K562 (cell line): ENCODE measurements at regions not wholly inside any gene's neighbourhood (a gene's known extent, or its start where the extent isn't known, plus 50 kb on each side); places are given as distances from the start of the nearest gene placed in this dataset.
"Not testable (repeated sequence)": the region's sequence is repeated elsewhere in the genome, so short reads cannot be mapped to it uniquely, and the experiment has no call there.

ENCODE experiments used
- ARID1B ChIP-seq: fragments of 450-650 bp; IDR thresholded peaks from 2 replicates; pipeline ENCODE4 v1.6.1; 2016; ENCODE audit warnings: antibody characterized with exemption, mild to moderate bottlenecking, inconsistent platforms
- ASH1L ChIP-seq: fragments of 450-650 bp; IDR thresholded peaks from 2 replicates; pipeline ENCODE4 v1.6.1; 2018; ENCODE audit warnings: borderline replicate concordance, mild to moderate bottlenecking, low read depth; ENCODE audit not compliant: partially characterized antibody
- ATF1 ChIP-seq, 2 experiments: fragments of 450-650 bp in 1 of 2; IDR thresholded peaks; 2 replicates each; pipeline ENCODE4 v1.6.1; 2016; ENCODE audit warnings: missing compliant biosample characterization in 1 of 2, missing genetic modification characterization in 1 of 2
- ATF7 ChIP-seq: fragments of 450-650 bp; IDR thresholded peaks from 2 replicates; pipeline ENCODE4 v1.7.1; 2014; ENCODE audit warnings: mild to moderate bottlenecking, moderate library complexity
- CBFA2T2 ChIP-seq: fragments of 450-650 bp; conservative IDR thresholded peaks from 2 replicates; pipeline ENCODE4 v1.6.1; 2017; ENCODE audit warnings: mild to moderate bottlenecking
- CBFA2T3 ChIP-seq: fragments of 450-650 bp; IDR thresholded peaks from 2 replicates; pipeline ENCODE4 v1.6.1; 2017
- CC2D1A ChIP-seq: fragments of 450-650 bp; IDR thresholded peaks from 2 replicates; pipeline ENCODE4 v1.6.1; 2017; ENCODE audit warnings: mild to moderate bottlenecking
- CTBP1 ChIP-seq: fragments of 450-650 bp; IDR thresholded peaks from 2 replicates; pipeline ENCODE4 v1.6.1; 2016; ENCODE audit warnings: borderline replicate concordance
- DPF2 ChIP-seq: fragments of 450-650 bp; IDR thresholded peaks from 2 replicates; pipeline ENCODE4 v1.6.1; 2016
- EP400 ChIP-seq: fragments of 450-650 bp; IDR thresholded peaks from 2 replicates; pipeline ENCODE4 v1.6.1; 2017; ENCODE audit warnings: antibody characterized with exemption, mild to moderate bottlenecking, moderate library complexity
- FOS ChIP-seq: IDR thresholded peaks from 3 replicates; pipeline ENCODE4 v1.6.1; 2011; ENCODE audit not compliant: insufficient read length; ENCODE audit errors: extremely low read depth
- FOSL1 ChIP-seq: fragments of 200-800 bp; sonication (Bioruptor generic); conservative IDR thresholded peaks from 2 replicates; pipeline ENCODE4 v1.6.1; 2016; ENCODE audit warnings: missing genetic modification characterization, missing compliant biosample characterization
- JUND ChIP-seq, 2 experiments: IDR thresholded peaks; 2 replicates in 1 of 2; 3 replicates in 1 of 2; pipeline ENCODE4 v1.6.1; 2011; ENCODE audit warnings: borderline replicate concordance in 2 of 2, low read depth in 2 of 2, low read length in 2 of 2, improper control_type of control experiment in 1 of 2, missing biosample characterization in 1 of 2, missing genetic modification characterization in 1 of 2, missing genetic modification reagents in 1 of 2
- MNT ChIP-seq, 2 experiments: fragments of 450-650 bp; conservative IDR thresholded peaks; 2 replicates each; pipeline ENCODE4 v1.6.1; 2017; ENCODE audit warnings: mild to moderate bottlenecking in 2 of 2, moderate library complexity in 2 of 2
- NFIC ChIP-seq: fragments of 450-650 bp; IDR thresholded peaks from 2 replicates; pipeline ENCODE4 v1.6.1; 2017; ENCODE audit warnings: mild to moderate bottlenecking, inconsistent platforms
- NFYB ChIP-seq: IDR thresholded peaks from 2 replicates; pipeline ENCODE4 v1.6.1; 2011; ENCODE audit warnings: mild to moderate bottlenecking, moderate library complexity; ENCODE audit not compliant: insufficient read length; ENCODE audit errors: extremely low read depth
- NRF1 ChIP-seq, 2 experiments: fragments of 450-650 bp; IDR thresholded peaks in 1 of 2; conservative IDR thresholded peaks in 1 of 2; 2 replicates each; pipeline ENCODE4 v1.6.1; 2014; ENCODE audit warnings: mild to moderate bottlenecking in 2 of 2
- POLR2A ChIP-seq: fragments of 450-650 bp; conservative IDR thresholded peaks from 2 replicates; pipeline ENCODE4 v1.6.1; 2016
- RBFOX2 ChIP-seq: fragments of 200-400 bp; formaldehyde crosslinking; IDR thresholded peaks from 2 replicates; pipeline ENCODE4 v1.6.1; 2017; ENCODE audit warnings: low read depth, mild to moderate bottlenecking, low read length, moderate library complexity
- RFX1 ChIP-seq: fragments of 450-650 bp; IDR thresholded peaks from 2 replicates; pipeline ENCODE4 v1.6.1; 2016; ENCODE audit warnings: mild to moderate bottlenecking, moderate library complexity
- SMARCA4 ChIP-seq: fragments of 450-650 bp; IDR thresholded peaks from 2 replicates; pipeline ENCODE4 v1.6.1; 2016
- SRF ChIP-seq, 2 experiments: fragments of 250-450, 450-650 bp in 1 of 2; sonication (Bioruptor Pico) in 1 of 2; sonication (generic) in 1 of 2; formaldehyde crosslinking; IDR thresholded peaks; 2 replicates each; pipeline versions ENCODE4 v1.5.0 to v1.5.1; 2020 to 2022; ENCODE audit warnings: mild to moderate bottlenecking in 1 of 2, missing genetic modification reagents in 1 of 2
- SUPT5H ChIP-seq: fragments of 450-650 bp; IDR thresholded peaks from 2 replicates; pipeline ENCODE4 v1.6.1; 2016
- TAL1 ChIP-seq: fragments of 450-650 bp; IDR thresholded peaks from 2 replicates; pipeline ENCODE4 v1.6.1; 2016; ENCODE audit warnings: mild to moderate bottlenecking
- TEAD4 ChIP-seq, 2 experiments: sonication (generic) in 1 of 2; formaldehyde crosslinking in 1 of 2; IDR thresholded peaks; 2 replicates each; pipeline versions ENCODE4 v1.6.1 to v1.8.0; 2012 to 2022; ENCODE audit warnings: borderline replicate concordance in 1 of 2, inconsistent platforms in 1 of 2, low read length in 1 of 2, mild to moderate bottlenecking in 1 of 2, missing genetic modification reagents in 1 of 2
- VEZF1 ChIP-seq: fragments of 200-800 bp; sonication (Bioruptor generic); IDR thresholded peaks from 2 replicates; pipeline ENCODE4 v1.6.1; 2017; ENCODE audit warnings: missing genetic modification characterization, missing compliant biosample characterization
- ZNF766 ChIP-seq: fragments of 200-800 bp; sonication (Bioruptor generic); conservative IDR thresholded peaks from 2 replicates; pipeline ENCODE4 v1.6.1; 2016; ENCODE audit warnings: missing genetic modification characterization, missing compliant biosample characterization

- peak in 1 of 2 experiments; percentile 34; a peak in 1 of 4 replicates for TF ChIP-seq MNT (conservative IDR thresholded peaks at IDR 0.05)
- TF ChIP-seq CBFA2T2, result 0 out of 2 replicates have a peak, but pooled peaks have one; percentile 13
- TF ChIP-seq ATF1 (CRISPR knock-in tag; IDR thresholded peaks at IDR 0.05); JUND (tag; IDR thresholded peaks at IDR 0.05; ENCODE audit: borderline replicate concordance, low read depth, low read length); TEAD4 (CRISPR knock-in tag; IDR thresholded peaks at IDR 0.05; ENCODE audit: borderline replicate concordance): not testable (repeated sequence)
- TF ChIP-seq ATF1 (tag; IDR thresholded peaks at IDR 0.05), result peak; percentile 12; the same call in 1 of the 2 replicates
- TF ChIP-seq POLR2A, result peak; percentile 61; the same call in 1 of the 2 replicates
- TF ChIP-seq DPF2, result 0 out of 2 replicates have a peak, but pooled peaks have one; percentile 22
- peak; percentile 75 for TF ChIP-seq FOSL1
- 0 out of 4 replicates have a peak, but pooled peaks of 1 of the 2 experiments have one; percentile 9 for TF ChIP-seq NRF1 (conservative IDR thresholded peaks at IDR 0.05 in 1 of 2, IDR thresholded peaks at IDR 0.05 in 1 of 2)
- peak; percentile 53 for TF ChIP-seq CBFA2T3
- peak; percentile 53; the same call in 1 of the 2 replicates for TF ChIP-seq ZNF766 (CRISPR knock-in tag)
- TF ChIP-seq ARID1B, result peak; percentile 61
- TF ChIP-seq ATF7, result peak; percentile 79
- TF ChIP-seq TAL1, result peak; percentile 20; the same call in 1 of the 2 replicates
- TF ChIP-seq JUND (IDR thresholded peaks at IDR 0.05; ENCODE audit: borderline replicate concordance, low read depth, low read length), result peak; percentile 38
- TF ChIP-seq SMARCA4, result peak; percentile 29
- peak; percentile 55 for TF ChIP-seq RFX1
- TF ChIP-seq FOS, result peak; percentile 51
- TF ChIP-seq VEZF1 (CRISPR knock-in tag), result peak; percentile 58
- peak; percentile 64 for TF ChIP-seq NFIC
- TF ChIP-seq CC2D1A, result peak; percentile 71; the same call in 1 of the 2 replicates
- peak in 1 of 2 experiments; percentile 71; a peak in 1 of 4 replicates for TF ChIP-seq SRF (CRISPR knock-in tag; IDR thresholded peaks at IDR 0.05)
- TF ChIP-seq RBFOX2, result peak; percentile 56
- TF ChIP-seq TEAD4 (IDR thresholded peaks at IDR 0.05; ENCODE audit: low read length), result 0 out of 2 replicates have a peak, but pooled peaks have one; percentile 26
- peak; percentile 71 for TF ChIP-seq ASH1L
- TF ChIP-seq SUPT5H, result peak; percentile 57; the same call in 1 of the 2 replicates
- peak; percentile 70 for TF ChIP-seq NFYB
- 0 out of 2 replicates have a peak, but pooled peaks have one; percentile 41 for TF ChIP-seq EP400
- peak; percentile 56; the same call in 1 of the 2 replicates for TF ChIP-seq CTBP1
Measured at GRCh38 chr17:22322893-22323550, 630.7 kb downstream of the KCNJ18 start (continued).
